OCI-LY7 (cell line): ENCODE measurements at regions not wholly inside any gene's neighbourhood (a gene's known extent, or its start where the extent isn't known, plus 50 kb on each side); places are given as distances from the start of the nearest gene placed in this dataset.

ENCODE experiments used
- BruUV-seq: library from RNA; stranded (reverse); fragments of 400-500 nt; replicated peaks from 2 replicates; lab custom pipeline; 2021; lab: Mats Ljungman, UMichigan
- CTCF ChIA-PET: fragments of 300-600 bp; sonication (Branson Sonifier 250); formaldehyde crosslinking; loops from one replicate; lab custom pipeline; 2022; ENCODE audit warnings: antibody characterized with exemption; ENCODE audit not compliant: unreplicated experiment; lab: Charles Lee
- POLR2A ChIA-PET: fragments of 300-600 bp; sonication (Branson Sonifier 250); formaldehyde crosslinking; loops from one replicate; lab custom pipeline; 2022; ENCODE audit warnings: antibody characterized with exemption; lab: Charles Lee
- DNase-seq: peaks from one replicate; pipeline ENCODE4 v3.0.0-alpha.2; 2015; ENCODE audit warnings: low spot score
- H2AFZ ChIP-seq: fragments of 200-600 bp; sonication (generic), shearing (Covaris generic); 2 replicates; pipeline ENCODE4 v1.6.1; 2014; ENCODE audit warnings: mild to moderate bottlenecking, antibody characterized with exemption, low read length, moderate library complexity
- H3K27ac ChIP-seq: fragments of 200-600 bp; sonication (generic); 2 replicates; pipeline ENCODE4 v1.5.1; 2014; ENCODE audit warnings: mixed run types, low read depth, mild to moderate bottlenecking, moderate library complexity, low read length, inconsistent platforms; ENCODE audit not compliant: poor library complexity, severe bottlenecking
- H3K36me3 ChIP-seq: fragments of 200-600 bp; sonication (generic); 2 replicates; pipeline ENCODE4 v1.6.1; 2014; ENCODE audit warnings: mild to moderate bottlenecking, antibody characterized with exemption, low read length, moderate library complexity, mixed read lengths; ENCODE audit not compliant: insufficient read depth
- H3K4me1 ChIP-seq: fragments of 200-600 bp; sonication (generic); 2 replicates; pipeline ENCODE4 v1.5.1; 2014; ENCODE audit warnings: mild to moderate bottlenecking, low read length; ENCODE audit not compliant: insufficient read depth, poor library complexity, severe bottlenecking
- H3K4me2 ChIP-seq: fragments of 200-600 bp; sonication (generic); 2 replicates; pipeline ENCODE4 v1.6.1; 2014; ENCODE audit warnings: mild to moderate bottlenecking, low read length
- H3K4me3 ChIP-seq: fragments of 200-600 bp; sonication (generic); 2 replicates; pipeline ENCODE4 v1.5.1; 2014; ENCODE audit warnings: mild to moderate bottlenecking, low read depth, low read length; ENCODE audit not compliant: poor library complexity, severe bottlenecking
- H3K79me2 ChIP-seq: fragments of 200-600 bp; sonication (generic); 2 replicates; pipeline ENCODE4 v1.6.1; 2016; ENCODE audit warnings: low read depth, mild to moderate bottlenecking, low read length, moderate library complexity, mixed read lengths; ENCODE audit not compliant: insufficient read depth
- H3K9me2 ChIP-seq: fragments of 200-600 bp; sonication (generic); 2 replicates; pipeline ENCODE4 v1.6.1; 2016; ENCODE audit warnings: mild to moderate bottlenecking, low read length, mixed read lengths; ENCODE audit not compliant: insufficient read depth
- H3K9me3 ChIP-seq: fragments of 200-600 bp; sonication (generic); 2 replicates; pipeline ENCODE4 v1.6.1; 2014; ENCODE audit warnings: mild to moderate bottlenecking, mixed run types, low read length, mixed read lengths
- H4K20me1 ChIP-seq: fragments of 200-600 bp; sonication (generic); 2 replicates; pipeline ENCODE4 v1.6.1; 2014; ENCODE audit warnings: mild to moderate bottlenecking, antibody characterized with exemption, low read length, moderate library complexity, mixed read lengths; ENCODE audit not compliant: insufficient read depth
- EZH2phosphoT487 ChIP-seq: fragments of 200-600 bp; sonication (generic); IDR thresholded peaks from 2 replicates; pipeline ENCODE4 v1.6.1; 2018; ENCODE audit warnings: low read depth, borderline replicate concordance, mild to moderate bottlenecking, mixed run types, antibody characterized with exemption, low read length, moderate library complexity, mixed read lengths
- intact Hi-C: fragments of 100-400 bp; cut with micrococcal nuclease; formaldehyde crosslinking; loops from one replicate; pipeline ENCODE4 v1.10.0; 2022; ENCODE audit not compliant: unreplicated experiment
- TF ChIP-seq, protein P1 (sequence below): fragments of 200-600 bp; sonication (generic); conservative IDR thresholded peaks from 2 replicates; pipeline ENCODE4 v1.5.1; 2014; ENCODE audit warnings: mild to moderate bottlenecking, antibody characterized with exemption, low read length, moderate library complexity, mixed read lengths

DNA sequence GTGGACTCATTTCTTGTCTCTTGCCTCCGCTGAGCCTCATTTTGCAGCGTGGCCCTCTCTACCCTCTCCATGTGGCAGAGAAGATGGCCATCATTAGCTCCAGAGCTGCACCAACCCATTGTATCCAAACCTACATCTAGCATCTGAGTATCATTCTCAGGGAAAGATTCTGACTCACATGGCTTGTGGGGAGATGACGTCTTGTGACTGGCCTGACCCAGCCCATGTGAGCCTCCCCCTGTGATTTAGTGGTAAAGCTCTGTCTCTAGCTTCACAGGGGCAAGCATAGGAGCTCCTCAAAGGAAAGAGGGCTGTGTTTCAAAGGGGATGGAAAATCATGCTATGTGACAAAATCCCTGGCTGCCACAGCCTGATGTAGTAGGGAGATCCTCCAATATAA, 87.4 kb upstream of the RBMS1 start:
- H3K4me2 ChIP-seq, result no peak overlapping the region
- H3K36me3 ChIP-seq, result no peaks in the 10 kb centered on the region
- H4K20me1 ChIP-seq, result no peaks in the 10 kb centered on the region
- no peak overlapping the region for H2AFZ ChIP-seq
- POLR2A ChIA-PET, result interaction anchor here (0.7 to 1.5 kb wide), 2 partner anchors 11 to 83 kb away, joined by 3 read pairs; no protein-coding TSS in a partner anchor
- H3K4me1 ChIP-seq, result no peaks in the 10 kb centered on the region
- intact Hi-C loops, result no loop called here
- H3K9me2 ChIP-seq, result no peaks in the 10 kb centered on the region
- no TSS peak for BruUV-seq
- CTCF ChIA-PET, result interaction anchor here (0.5 kb wide), 1 partner anchor 158 kb away, joined by 3 read pairs; no protein-coding TSS in a partner anchor
- no peak for DNase-seq
- H3K4me3 ChIP-seq, result no peak overlapping the region
- no peak for TF ChIP-seq EZH2phosphoT487
- TF ChIP-seq, protein P1, sequence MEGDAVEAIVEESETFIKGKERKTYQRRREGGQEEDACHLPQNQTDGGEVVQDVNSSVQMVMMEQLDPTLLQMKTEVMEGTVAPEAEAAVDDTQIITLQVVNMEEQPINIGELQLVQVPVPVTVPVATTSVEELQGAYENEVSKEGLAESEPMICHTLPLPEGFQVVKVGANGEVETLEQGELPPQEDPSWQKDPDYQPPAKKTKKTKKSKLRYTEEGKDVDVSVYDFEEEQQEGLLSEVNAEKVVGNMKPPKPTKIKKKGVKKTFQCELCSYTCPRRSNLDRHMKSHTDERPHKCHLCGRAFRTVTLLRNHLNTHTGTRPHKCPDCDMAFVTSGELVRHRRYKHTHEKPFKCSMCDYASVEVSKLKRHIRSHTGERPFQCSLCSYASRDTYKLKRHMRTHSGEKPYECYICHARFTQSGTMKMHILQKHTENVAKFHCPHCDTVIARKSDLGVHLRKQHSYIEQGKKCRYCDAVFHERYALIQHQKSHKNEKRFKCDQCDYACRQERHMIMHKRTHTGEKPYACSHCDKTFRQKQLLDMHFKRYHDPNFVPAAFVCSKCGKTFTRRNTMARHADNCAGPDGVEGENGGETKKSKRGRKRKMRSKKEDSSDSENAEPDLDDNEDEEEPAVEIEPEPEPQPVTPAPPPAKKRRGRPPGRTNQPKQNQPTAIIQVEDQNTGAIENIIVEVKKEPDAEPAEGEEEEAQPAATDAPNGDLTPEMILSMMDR, result no peak
- no peaks in the 10 kb centered on the region for H3K9me3 ChIP-seq
- no peaks in the 10 kb centered on the region for H3K79me2 ChIP-seq
- H3K27ac ChIP-seq, result no peak overlapping the region

DNA sequence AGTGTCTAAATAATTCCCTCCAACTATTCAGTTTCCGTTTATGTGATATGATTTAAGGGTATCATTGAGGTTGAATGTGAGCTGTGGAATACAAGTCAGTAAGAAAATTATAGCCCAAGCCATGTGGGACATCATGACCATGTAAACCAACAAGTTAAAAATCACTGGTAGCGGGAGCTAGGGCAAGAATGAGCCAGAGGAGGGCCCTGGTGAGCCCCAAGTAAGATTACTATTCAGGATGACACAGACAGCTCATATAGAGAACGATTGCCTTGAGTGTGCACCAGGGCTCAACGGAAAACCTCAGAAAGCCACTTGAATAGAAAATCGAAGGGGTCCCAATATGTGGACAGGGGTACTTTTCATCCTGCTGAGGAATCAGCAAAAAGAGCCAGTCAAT, 87.8 kb upstream of the RBMS1 start:
- Histone ChIP-seq H3K27ac (no peak overlapping the region), H2AFZ (no peak overlapping the region), H3K9me3 (no peaks in the 10 kb centered on the region), H3K79me2 (no peaks in the 10 kb centered on the region), H3K4me2 (no peak overlapping the region), H3K4me1 (no peaks in the 10 kb centered on the region), H3K36me3 (no peaks in the 10 kb centered on the region), H3K4me3 (no peak overlapping the region), H3K9me2 (no peaks in the 10 kb centered on the region), H4K20me1 (no peaks in the 10 kb centered on the region)
- no peak for DNase-seq
- no peak for TF ChIP-seq EZH2phosphoT487
- TF ChIP-seq, protein P1, result 0 out of 2 replicates have a peak, but pooled peaks have one; percentile 20
- POLR2A ChIA-PET, result interaction anchor here (0.7 to 1.5 kb wide), 2 partner anchors 11 to 39 kb away, joined by 3 read pairs; no protein-coding TSS in a partner anchor
- CTCF ChIA-PET, result no interaction called here
- no TSS peak for BruUV-seq
- intact Hi-C loops, result no loop called here

DNA sequence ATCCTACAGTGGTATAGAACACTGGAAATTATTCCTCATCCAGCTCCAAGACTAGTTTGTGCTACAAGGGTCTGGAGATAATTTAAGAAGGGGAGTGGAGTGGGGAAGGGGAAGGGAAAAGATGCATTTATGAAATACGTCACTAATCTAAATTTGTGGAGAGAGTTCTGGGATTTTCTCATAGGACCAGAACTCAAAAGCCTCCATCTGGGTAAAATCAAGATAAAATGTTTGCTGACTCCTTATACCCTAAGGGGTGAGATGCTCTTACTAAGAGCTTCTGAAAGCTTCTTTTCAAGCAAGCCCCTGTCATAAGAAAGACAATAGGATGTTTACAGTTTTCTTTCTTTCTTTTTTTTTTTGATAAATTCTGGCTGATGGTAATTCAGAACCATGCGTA, 88.5 kb upstream of the RBMS1 start:
- DNase-seq, result no peak
- POLR2A ChIA-PET, result interaction anchor here (0.7 to 1.5 kb wide), 2 partner anchors 12 to 38 kb away, joined by 3 read pairs; no protein-coding TSS in a partner anchor
- intact Hi-C loops, result no loop called here
- Histone ChIP-seq H3K9me2 (no peaks in the 10 kb centered on the region), H3K4me3 (no peak overlapping the region), H3K27ac (no peak overlapping the region), H4K20me1 (no peaks in the 10 kb centered on the region), H3K4me2 (no peak overlapping the region), H3K79me2 (no peaks in the 10 kb centered on the region), H3K9me3 (no peaks in the 10 kb centered on the region), H3K4me1 (no peaks in the 10 kb centered on the region), H3K36me3 (no peaks in the 10 kb centered on the region), H2AFZ (no peak overlapping the region)
- no TSS peak for BruUV-seq
- TF ChIP-seq, protein P1, result no peak
- no peak for TF ChIP-seq EZH2phosphoT487
- CTCF ChIA-PET, result no interaction called here
